Activated naive CD8-positive, alpha-beta T cell (primary cell): ENCODE measurements at regions not wholly inside any gene's neighbourhood (a gene's known extent, or its start where the extent isn't known, plus 50 kb on each side); places are given as distances from the start of the nearest gene placed in this dataset.

Source experiments
- H3K27ac Mint-ChIP-seq: one replicate; pipeline ENCODE4 v1.8.0; 2021; ENCODE audit warnings: mixed read lengths
- H3K27me3 Mint-ChIP-seq: one replicate; pipeline ENCODE4 v1.8.0; 2021; ENCODE audit warnings: mixed read lengths
- H3K36me3 Mint-ChIP-seq: one replicate; pipeline ENCODE4 v1.8.0; 2021; ENCODE audit warnings: mixed read lengths
- H3K4me1 Mint-ChIP-seq: one replicate; pipeline ENCODE4 v1.8.0; 2021; ENCODE audit warnings: low read depth, mixed read lengths
- H3K4me3 Mint-ChIP-seq: one replicate; pipeline ENCODE4 v1.8.0; 2021; ENCODE audit warnings: mild to moderate bottlenecking, mixed read lengths
- H3K9me3 Mint-ChIP-seq: one replicate; pipeline ENCODE4 v1.8.0; 2021; ENCODE audit warnings: low read depth, mixed read lengths

DNA sequence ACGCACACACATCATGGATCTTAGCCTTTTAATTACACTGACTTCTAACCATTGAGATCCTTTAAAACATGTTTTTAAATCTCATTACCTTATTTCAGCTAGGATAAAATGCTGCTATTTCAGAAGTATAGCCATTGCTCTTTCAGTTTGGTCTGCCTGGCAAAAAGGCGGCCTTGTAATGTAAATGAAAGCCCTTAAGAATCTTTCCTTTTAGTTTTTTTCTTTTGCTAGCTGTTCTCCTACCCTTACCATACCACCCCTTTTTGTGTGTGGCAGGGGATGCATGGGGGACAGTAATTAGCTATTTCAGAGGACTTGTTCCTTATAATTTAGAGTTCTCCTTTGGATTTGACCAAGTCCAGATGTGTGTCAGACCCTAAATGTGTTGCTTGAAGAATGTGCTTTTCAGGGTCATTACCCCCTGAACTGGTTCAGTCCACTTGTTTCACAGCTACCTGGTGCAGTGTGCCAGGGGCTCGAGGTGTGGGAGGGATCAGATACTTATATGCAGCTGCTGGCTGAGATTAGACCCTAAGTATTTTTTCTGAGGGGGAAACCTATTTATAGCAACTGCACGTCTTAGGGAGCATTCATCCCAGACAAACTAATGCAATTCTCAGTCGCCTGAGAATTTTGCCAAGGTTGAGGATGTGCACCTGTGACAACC, 986.8 kb downstream of the NLGN4Y start:
- Mint-ChIP-seq H3K4me3 (no peak overlapping the region), H3K4me1 (no peaks in the 10 kb centered on the region), H3K27me3 (no peaks in the 10 kb centered on the region), H3K9me3 (no peaks in the 10 kb centered on the region), H3K27ac (no peak overlapping the region), H3K36me3 (no peaks in the 10 kb centered on the region)

GRCh38 chrY:15535131-15535530, 1010.8 kb downstream of the NLGN4Y start:
- peaks cover 3% of the 10 kb centered on the region for H3K27me3 Mint-ChIP-seq
- H3K4me3 Mint-ChIP-seq, result no peak overlapping the region
- H3K36me3 Mint-ChIP-seq, result no peaks in the 10 kb centered on the region
- no peak overlapping the region for H3K27ac Mint-ChIP-seq
- peaks cover 5% of the 10 kb centered on the region for H3K4me1 Mint-ChIP-seq
- H3K9me3 Mint-ChIP-seq, result no peaks in the 10 kb centered on the region

DNA sequence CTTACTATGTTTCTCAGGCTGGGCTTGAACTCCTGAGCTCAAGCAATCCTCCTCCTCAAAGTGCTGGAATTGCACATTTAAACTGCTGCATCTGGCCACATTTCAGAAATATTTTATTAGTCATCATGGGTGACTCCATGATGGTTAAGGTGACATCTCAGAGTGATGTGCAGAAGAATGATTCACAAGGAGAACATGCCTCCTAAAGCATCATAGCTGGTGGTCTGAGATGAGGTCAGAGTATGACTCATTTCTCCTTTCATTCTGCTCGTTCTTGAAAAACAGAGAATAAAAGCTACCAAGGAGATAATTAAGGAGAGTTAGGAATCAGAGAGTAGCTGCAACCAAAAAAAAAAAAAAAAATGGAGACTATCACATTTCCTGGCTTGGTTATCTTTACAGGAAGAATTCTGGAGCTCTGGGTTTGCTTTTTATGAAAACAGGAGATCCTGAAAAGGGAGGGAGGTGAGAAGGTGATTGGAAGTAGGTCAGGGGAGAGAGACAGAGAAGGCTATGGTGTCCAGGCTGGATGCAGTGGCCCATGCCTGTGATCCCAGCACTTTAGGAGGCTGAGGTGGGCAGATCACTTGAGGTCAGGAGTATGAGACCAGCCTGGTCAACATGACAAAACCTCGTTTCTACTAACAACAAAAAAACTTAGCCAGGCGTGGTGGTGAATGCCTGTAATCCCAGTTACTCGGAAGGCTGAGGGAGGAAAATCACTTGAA, 1011.6 kb downstream of the NLGN4Y start:
- Mint-ChIP-seq H3K36me3 (no peaks in the 10 kb centered on the region), H3K9me3 (no peaks in the 10 kb centered on the region), H3K4me1 (peaks cover 5% of the 10 kb centered on the region), H3K4me3 (peak overlapping the region; percentile 17), H3K27me3 (peaks cover 2% of the 10 kb centered on the region), H3K27ac (peak overlapping the region; percentile 73)

GRCh38 chrY:15540516-15540915, 1016.2 kb downstream of the NLGN4Y start:
- H3K9me3 Mint-ChIP-seq, result no peaks in the 10 kb centered on the region
- no peaks in the 10 kb centered on the region for H3K36me3 Mint-ChIP-seq
- peaks cover 2% of the 10 kb centered on the region for H3K27me3 Mint-ChIP-seq
- no peak overlapping the region for H3K27ac Mint-ChIP-seq
- no peak overlapping the region for H3K4me3 Mint-ChIP-seq
- H3K4me1 Mint-ChIP-seq, result peaks cover 5% of the 10 kb centered on the region

DNA sequence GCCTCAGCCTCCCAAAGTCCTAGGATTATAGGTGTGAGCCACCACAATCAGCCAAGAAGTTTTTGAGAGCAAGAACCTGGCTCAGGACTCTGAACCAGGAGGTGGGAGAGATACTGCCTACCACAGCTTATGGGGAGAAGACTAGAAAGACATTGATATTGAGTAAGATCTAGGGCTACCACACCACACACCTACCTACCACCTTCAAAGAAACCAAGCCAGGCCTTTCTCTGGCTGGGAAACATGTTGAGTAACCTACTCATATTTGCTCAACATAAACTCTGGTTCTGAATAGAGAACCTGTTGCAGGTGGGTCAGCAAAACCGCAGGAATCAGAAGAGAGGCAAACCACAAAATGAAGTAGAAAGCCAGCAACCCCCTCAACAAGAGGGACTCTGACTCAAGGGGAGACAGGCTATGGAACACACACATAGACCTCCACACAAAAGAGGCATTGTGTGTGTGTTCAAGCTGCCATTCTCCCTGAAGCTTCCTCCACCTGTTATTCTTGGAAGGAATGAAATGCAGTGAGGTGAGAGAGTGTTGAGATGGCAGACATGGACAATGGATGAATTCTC, 1021.9 kb downstream of the NLGN4Y start:
- Mint-ChIP-seq H3K9me3 (no peaks in the 10 kb centered on the region), H3K4me3 (no peak overlapping the region), H3K27ac (no peak overlapping the region), H3K4me1 (no peaks in the 10 kb centered on the region), H3K27me3 (no peaks in the 10 kb centered on the region), H3K36me3 (no peaks in the 10 kb centered on the region)

- no peaks in the 10 kb centered on the region for H3K36me3 Mint-ChIP-seq
- no peaks in the 10 kb centered on the region for H3K9me3 Mint-ChIP-seq
- no peaks in the 10 kb centered on the region for H3K27me3 Mint-ChIP-seq
- no peaks in the 10 kb centered on the region for H3K4me1 Mint-ChIP-seq
- H3K4me3 Mint-ChIP-seq, result no peak overlapping the region
- H3K27ac Mint-ChIP-seq, result no peak overlapping the region
These were observed 1027.7 kb downstream of the NLGN4Y start for GRCh38 chrY:15552074-15552473.

- Mint-ChIP-seq H3K4me1 (no peaks in the 10 kb centered on the region), H3K27ac (no peak overlapping the region), H3K36me3 (no peaks in the 10 kb centered on the region), H3K9me3 (no peaks in the 10 kb centered on the region), H3K27me3 (no peaks in the 10 kb centered on the region), H3K4me3 (no peak overlapping the region)
These were observed 1030.7 kb downstream of the NLGN4Y start for GRCh38 chrY:15554991-15555390.

DNA sequence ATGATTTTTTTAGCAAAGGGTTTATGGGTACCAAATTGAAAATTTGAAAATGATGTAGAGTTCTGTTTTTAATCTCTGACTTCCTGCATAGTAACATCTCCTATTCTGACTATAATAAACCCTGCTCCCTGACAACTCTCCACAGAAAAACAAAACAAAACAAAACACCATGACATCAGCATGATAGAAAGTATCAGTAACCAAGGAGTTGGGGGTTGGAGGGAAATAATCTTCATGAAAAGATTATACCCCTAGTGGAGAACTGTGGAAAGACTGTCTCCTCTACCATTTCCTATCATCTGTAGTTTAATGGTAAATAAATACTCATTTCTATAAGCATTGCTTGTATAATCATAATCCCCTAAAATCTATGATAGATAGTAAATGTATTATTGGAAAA, 1034.8 kb downstream of the NLGN4Y start:
- no peak overlapping the region for H3K4me3 Mint-ChIP-seq
- H3K36me3 Mint-ChIP-seq, result no peaks in the 10 kb centered on the region
- no peaks in the 10 kb centered on the region for H3K27me3 Mint-ChIP-seq

GRCh38 chrY:15560840-15561239, 1036.5 kb downstream of the NLGN4Y start:
- Mint-ChIP-seq H3K27ac (no peak overlapping the region), H3K9me3 (no peaks in the 10 kb centered on the region), H3K36me3 (no peaks in the 10 kb centered on the region), H3K27me3 (no peaks in the 10 kb centered on the region), H3K4me1 (no peaks in the 10 kb centered on the region), H3K4me3 (no peak overlapping the region)

More for the DNA sequence above, 1034.8 kb downstream of the NLGN4Y start:
- Mint-ChIP-seq H3K27ac (no peak overlapping the region), H3K9me3 (no peaks in the 10 kb centered on the region), H3K4me1 (no peaks in the 10 kb centered on the region)

GRCh38 chrY:15561501-15562289, 1037.4 kb downstream of the NLGN4Y start:
- H3K27me3 Mint-ChIP-seq, result no peaks in the 10 kb centered on the region
- no peaks in the 10 kb centered on the region for H3K4me1 Mint-ChIP-seq
- no peaks in the 10 kb centered on the region for H3K9me3 Mint-ChIP-seq
- H3K27ac Mint-ChIP-seq, result no peak overlapping the region
- no peaks in the 10 kb centered on the region for H3K36me3 Mint-ChIP-seq
- H3K4me3 Mint-ChIP-seq, result no peak overlapping the region

DNA sequence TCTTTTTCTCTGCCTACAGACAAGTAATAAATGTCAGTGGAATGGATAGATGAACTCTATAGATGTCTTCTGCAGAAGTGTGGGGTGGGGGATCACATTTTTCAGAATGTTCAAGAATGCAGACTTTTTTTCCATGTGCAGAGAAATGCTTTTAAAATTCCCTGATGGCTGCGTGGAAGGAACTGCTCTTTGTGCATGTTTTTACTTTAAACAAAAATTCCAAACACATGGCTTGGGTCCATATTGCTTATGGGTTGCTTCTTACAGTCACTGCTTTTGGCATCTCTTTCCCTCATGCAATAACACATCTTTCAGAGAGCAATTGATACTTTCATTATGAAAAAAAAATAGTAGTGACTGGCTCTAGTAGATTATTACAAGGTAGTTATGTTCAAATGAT, 1053.6 kb downstream of the NLGN4Y start:
- no peak overlapping the region for H3K27ac Mint-ChIP-seq
- H3K4me1 Mint-ChIP-seq, result no peaks in the 10 kb centered on the region
- H3K9me3 Mint-ChIP-seq, result no peaks in the 10 kb centered on the region
- H3K27me3 Mint-ChIP-seq, result no peaks in the 10 kb centered on the region
- no peak overlapping the region for H3K4me3 Mint-ChIP-seq
- H3K36me3 Mint-ChIP-seq, result no peaks in the 10 kb centered on the region

DNA sequence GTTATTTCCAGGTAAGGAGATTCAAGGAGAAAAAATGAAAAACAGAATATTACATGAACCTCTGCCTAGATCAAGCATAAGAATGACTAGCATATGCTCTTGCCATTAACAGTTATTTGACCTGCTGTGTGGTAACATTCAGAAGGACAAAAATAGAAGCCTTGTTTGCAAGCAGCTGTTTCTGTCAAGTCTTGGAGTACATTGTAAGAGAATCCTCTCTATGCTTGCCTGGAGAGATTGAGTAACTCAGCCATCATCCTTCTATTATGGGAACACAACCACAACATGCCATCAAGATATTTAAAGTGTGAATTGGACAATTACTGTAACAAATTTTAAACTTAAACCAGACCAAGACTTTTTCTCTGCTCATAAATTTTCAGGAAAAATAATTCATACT, 1054.4 kb downstream of the NLGN4Y start:
- Mint-ChIP-seq H3K36me3 (no peaks in the 10 kb centered on the region), H3K27ac (no peak overlapping the region), H3K4me3 (no peak overlapping the region), H3K9me3 (no peaks in the 10 kb centered on the region), H3K4me1 (no peaks in the 10 kb centered on the region), H3K27me3 (no peaks in the 10 kb centered on the region)

- Mint-ChIP-seq H3K36me3 (no peaks in the 10 kb centered on the region), H3K27me3 (no peaks in the 10 kb centered on the region), H3K9me3 (no peaks in the 10 kb centered on the region), H3K4me3 (no peak overlapping the region), H3K27ac (no peak overlapping the region), H3K4me1 (no peaks in the 10 kb centered on the region)
These were observed 1054.9 kb downstream of the NLGN4Y start for GRCh38 chrY:15579245-15579644.

GRCh38 chrY:15583111-15583510, 1058.8 kb downstream of the NLGN4Y start:
- no peaks in the 10 kb centered on the region for H3K4me1 Mint-ChIP-seq
- no peaks in the 10 kb centered on the region for H3K27me3 Mint-ChIP-seq

DNA sequence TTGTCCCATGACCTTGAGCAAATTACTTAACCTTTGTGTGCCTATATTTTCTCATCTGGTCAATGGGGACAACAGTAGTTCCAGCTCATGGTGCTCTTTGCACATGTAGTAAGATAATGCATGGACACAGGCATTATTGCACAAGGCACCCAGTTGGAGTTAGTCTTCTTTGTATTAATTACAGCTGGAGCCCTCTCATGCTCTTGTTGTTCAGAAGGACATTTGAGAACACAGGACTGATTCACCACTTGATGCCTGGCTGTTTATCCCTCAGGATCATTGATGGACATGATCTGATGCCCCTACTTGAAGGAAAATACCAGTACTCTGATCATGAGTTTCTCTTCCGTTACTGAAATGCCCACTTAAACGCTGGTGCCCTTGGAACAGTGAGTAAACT, 1068.6 kb downstream of the NLGN4Y start:
- Mint-ChIP-seq H3K27ac (no peak overlapping the region), H3K27me3 (no peaks in the 10 kb centered on the region)

More at GRCh38 chrY:15583111-15583510, 1058.8 kb downstream of the NLGN4Y start:
- Mint-ChIP-seq H3K36me3 (no peaks in the 10 kb centered on the region), H3K9me3 (no peaks in the 10 kb centered on the region), H3K27ac (no peak overlapping the region), H3K4me3 (no peak overlapping the region)

More for the DNA sequence above, 1068.6 kb downstream of the NLGN4Y start:
- Mint-ChIP-seq H3K4me3 (no peak overlapping the region), H3K4me1 (no peaks in the 10 kb centered on the region), H3K36me3 (no peaks in the 10 kb centered on the region), H3K9me3 (no peaks in the 10 kb centered on the region)
